Calu3 (cell line): ENCODE measurements at regions not wholly inside any gene's neighbourhood (a gene's known extent, or its start where the extent isn't known, plus 50 kb on each side); places are given as distances from the start of the nearest gene placed in this dataset.
A peak's percentile ranks its signal among the peaks of the same experiment; 100 is the strongest.

Experiments used
- BruUV-seq: library from RNA; stranded (reverse); fragments of 400-500 nt; replicated peaks from 2 replicates; lab custom pipeline; 2021; lab: Mats Ljungman, UMichigan
- CTCF ChIA-PET: fragments of 300-600 bp; sonication (Branson Sonifier 250); formaldehyde crosslinking; loops from one replicate; lab custom pipeline; 2022; ENCODE audit warnings: antibody characterized with exemption; lab: Charles Lee
- DNase-seq: peaks from one replicate; pipeline ENCODE4 v3.0.0; 2022
- H3K27ac Mint-ChIP-seq: one replicate; pipeline ENCODE4 v1.8.0; 2022; ENCODE audit warnings: mixed read lengths; ENCODE audit not compliant: unreplicated experiment
- H3K27me3 Mint-ChIP-seq: one replicate; pipeline ENCODE4 v1.8.0; 2022; ENCODE audit warnings: mixed read lengths; ENCODE audit not compliant: unreplicated experiment
- H3K36me3 Mint-ChIP-seq: one replicate; pipeline ENCODE4 v1.8.0; 2022; ENCODE audit warnings: mild to moderate bottlenecking, moderate library complexity, mixed read lengths; ENCODE audit not compliant: insufficient read depth, unreplicated experiment
- H3K4me1 Mint-ChIP-seq: one replicate; pipeline ENCODE4 v1.8.0; 2022; ENCODE audit warnings: mild to moderate bottlenecking, low read depth, mixed read lengths; ENCODE audit not compliant: unreplicated experiment
- H3K4me3 Mint-ChIP-seq: one replicate; pipeline ENCODE4 v1.8.0; 2022; ENCODE audit warnings: mild to moderate bottlenecking, low read depth, moderate library complexity, mixed read lengths; ENCODE audit not compliant: unreplicated experiment
- H3K9me3 Mint-ChIP-seq: one replicate; pipeline ENCODE4 v1.8.0; 2022; ENCODE audit warnings: low read depth, mixed read lengths; ENCODE audit not compliant: unreplicated experiment
- CTCF ChIP-seq: fragments of 200-600 bp; IDR thresholded peaks from one replicate; pipeline ENCODE4 v1.8.0; 2022; ENCODE audit warnings: antibody characterized with exemption; ENCODE audit not compliant: unreplicated experiment
- intact Hi-C: fragments of 100-400 bp; cut with micrococcal nuclease; formaldehyde crosslinking; loops from one replicate; pipeline ENCODE4 v1.10.0; 2022; ENCODE audit not compliant: unreplicated experiment

- H3K4me1 Mint-ChIP-seq = peaks cover 2% of the 10 kb centered on the region
- CTCF ChIA-PET = interaction anchor here (0.7 kb wide), 1 partner anchor 80 kb away, joined by 5 read pairs; no protein-coding TSS in a partner anchor
- H3K27ac Mint-ChIP-seq = no peak overlapping the region
- no peak for DNase-seq
- H3K4me3 Mint-ChIP-seq = no peak overlapping the region
- H3K27me3 Mint-ChIP-seq = no peaks in the 10 kb centered on the region
- no peak for TF ChIP-seq CTCF
- no peaks in the 10 kb centered on the region for H3K9me3 Mint-ChIP-seq
- H3K36me3 Mint-ChIP-seq = no peaks in the 10 kb centered on the region
- intact Hi-C loops = no loop called here
- no TSS peak for BruUV-seq
Observed at GRCh38 chr14:58873228-58873953, 235.6 kb downstream of the DACT1 start.

GRCh38 chr14:58875613-58876012, 237.9 kb downstream of the DACT1 start:
- BruUV-seq = no TSS peak
- no peak overlapping the region for H3K27ac Mint-ChIP-seq
- CTCF ChIA-PET = no interaction called here
- no peak for DNase-seq
- no peaks in the 10 kb centered on the region for H3K27me3 Mint-ChIP-seq
- no peak overlapping the region for H3K4me3 Mint-ChIP-seq
- no peak for TF ChIP-seq CTCF
- no peaks in the 10 kb centered on the region for H3K9me3 Mint-ChIP-seq
- peaks cover 9% of the 10 kb centered on the region for H3K4me1 Mint-ChIP-seq
- intact Hi-C loops = loop anchor here (5.0 kb wide), 1 partner anchor 233 kb away; no protein-coding TSS in a partner anchor
- H3K36me3 Mint-ChIP-seq = no peaks in the 10 kb centered on the region

- Mint-ChIP-seq H3K4me3 (no peak overlapping the region), H3K9me3 (no peaks in the 10 kb centered on the region), H3K36me3 (no peaks in the 10 kb centered on the region), H3K27me3 (no peaks in the 10 kb centered on the region), H3K4me1 (peaks cover 9% of the 10 kb centered on the region), H3K27ac (no peak overlapping the region)
- no peak for DNase-seq
- no peak for TF ChIP-seq CTCF
- BruUV-seq = no TSS peak
- intact Hi-C loops = loop anchor here (5.0 kb wide), 1 partner anchor 234 kb away; no protein-coding TSS in a partner anchor
- CTCF ChIA-PET = no interaction called here
Observed at GRCh38 chr14:58876608-58877007, 238.8 kb downstream of the DACT1 start.

- peaks cover 9% of the 10 kb centered on the region for H3K4me1 Mint-ChIP-seq
- H3K9me3 Mint-ChIP-seq = no peaks in the 10 kb centered on the region
- no TSS peak for BruUV-seq
- no peak overlapping the region for H3K27ac Mint-ChIP-seq
- CTCF ChIA-PET = no interaction called here
- peak; percentile 8 for DNase-seq
- no peaks in the 10 kb centered on the region for H3K27me3 Mint-ChIP-seq
- no peak for TF ChIP-seq CTCF
- no peaks in the 10 kb centered on the region for H3K36me3 Mint-ChIP-seq
- intact Hi-C loops = loop anchor here (5.0 kb wide), 1 partner anchor 236 kb away; no protein-coding TSS in a partner anchor
- no peak overlapping the region for H3K4me3 Mint-ChIP-seq
Observed at GRCh38 chr14:58878439-58879139, 240.8 kb downstream of the DACT1 start.
